ENCODE measurements at regions not wholly inside any gene's neighbourhood (a gene's known extent, or its start where the extent isn't known, plus 50 kb on each side); places are given as distances from the start of the nearest gene placed in this dataset.

DNA sequence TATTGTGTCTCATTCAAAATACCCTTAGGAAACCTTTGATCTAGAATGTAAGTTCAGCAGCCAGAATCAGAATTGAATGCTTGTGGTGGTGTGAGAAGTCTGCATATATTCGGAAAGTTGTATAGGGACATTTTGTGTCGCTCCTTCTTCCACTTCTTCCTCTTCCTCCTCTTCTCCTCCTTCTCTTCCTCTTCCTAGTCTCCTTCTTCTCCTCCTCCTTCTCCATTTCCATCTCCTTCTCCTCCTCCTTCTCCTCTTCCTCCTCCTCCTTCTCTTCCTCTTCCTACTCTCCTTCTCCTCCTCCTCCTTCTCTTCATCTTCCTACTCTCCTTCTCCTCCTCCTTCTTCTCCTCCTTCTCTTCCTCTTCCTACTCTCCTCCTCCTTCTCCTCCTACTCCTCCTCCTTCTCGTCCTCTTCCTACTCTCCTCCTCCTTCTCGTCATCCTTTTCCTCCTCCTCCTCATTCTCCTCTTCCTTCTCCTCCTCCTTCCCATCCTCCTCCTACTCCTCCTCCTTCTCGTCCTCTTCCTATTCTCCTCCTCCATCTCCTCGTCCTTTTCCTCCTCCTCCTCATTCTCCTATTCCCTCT is 749.3 kb upstream of the GOLIM4 start:
- DNase-seq (ENCODE audit: low spot score): no peak

DNA sequence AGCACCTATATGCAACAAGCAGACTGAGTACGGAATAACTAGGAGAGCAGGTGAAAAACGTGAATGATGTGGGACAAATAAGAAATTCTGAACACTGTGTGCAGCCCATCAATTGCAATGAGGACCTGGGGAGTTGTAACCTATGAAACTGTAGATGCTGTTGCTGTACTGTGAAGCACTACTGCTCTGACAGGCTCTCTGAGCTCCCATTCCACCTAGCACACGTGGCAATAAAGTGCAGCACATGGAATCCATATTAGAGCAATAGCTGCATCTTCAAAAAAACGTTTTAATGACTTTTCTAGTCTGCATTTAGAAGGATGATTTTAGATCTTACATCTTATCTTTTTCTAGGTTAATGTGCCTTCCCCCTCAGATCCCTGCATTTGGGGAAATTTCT is 748.7 kb upstream of the GOLIM4 start:
- DNase-seq (ENCODE audit: low spot score): no peak

DNA sequence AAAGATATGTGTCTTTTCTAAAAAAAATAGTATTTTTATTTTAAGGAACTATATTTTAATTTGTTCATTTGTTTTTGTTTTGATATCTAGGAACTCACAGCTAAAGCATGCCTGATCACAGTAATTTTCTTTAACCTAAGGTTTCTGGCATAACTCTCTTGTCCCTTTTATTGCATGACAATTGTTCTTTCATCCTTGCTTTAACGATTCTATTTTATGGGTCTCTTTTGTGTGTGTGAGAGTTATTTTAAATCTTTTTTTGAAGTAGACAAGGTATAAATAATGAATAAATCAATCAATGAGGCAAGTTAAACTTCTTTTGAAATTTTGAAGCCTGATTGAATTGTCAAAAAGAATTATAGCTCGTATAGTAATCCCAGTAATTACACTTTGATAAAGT is 747.8 kb upstream of the GOLIM4 start:
- no peak for DNase-seq (ENCODE audit: low spot score)

DNA sequence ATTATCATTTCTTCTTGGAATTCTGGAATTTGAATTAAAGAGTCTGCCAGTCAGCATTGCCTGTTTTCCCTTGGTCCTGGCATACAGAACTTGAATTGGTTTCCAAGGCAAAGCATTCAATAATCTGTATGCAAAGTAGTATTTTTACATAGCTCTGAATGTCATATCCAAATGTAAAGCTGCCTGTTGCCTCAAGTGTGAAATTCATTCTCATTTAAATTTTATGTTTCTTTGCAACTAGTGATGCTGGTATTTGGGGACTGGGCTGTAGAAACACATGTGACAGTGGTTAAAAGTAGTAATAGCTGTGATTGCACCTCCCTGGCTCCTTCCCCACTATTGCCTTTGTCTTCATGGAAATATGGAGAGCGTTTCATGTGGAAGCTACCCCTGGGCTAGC is 743.9 kb upstream of the GOLIM4 start:
- DNase-seq (ENCODE audit: low spot score): no peak

DNA sequence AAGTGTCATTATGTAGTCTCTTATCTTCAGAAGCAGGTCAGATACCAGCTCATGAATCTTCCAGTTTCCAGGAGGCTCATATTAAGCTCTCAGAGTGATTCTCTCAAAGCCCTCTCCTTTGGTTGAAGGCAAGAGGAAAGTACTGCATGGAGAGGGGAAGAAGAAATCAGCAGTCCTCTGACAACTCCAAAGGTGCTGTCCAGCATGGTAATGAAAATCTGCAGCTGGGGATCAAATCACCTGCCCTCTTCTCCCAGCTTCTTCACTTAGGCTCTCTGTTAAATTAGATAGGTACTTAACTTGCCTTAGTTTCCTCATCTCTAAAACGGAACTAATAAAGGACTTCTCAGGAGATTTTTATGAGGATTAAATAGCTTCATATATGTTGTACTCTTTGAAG is 738.8 kb upstream of the GOLIM4 start:
- DNase-seq (ENCODE audit: low spot score): no peak

DNA sequence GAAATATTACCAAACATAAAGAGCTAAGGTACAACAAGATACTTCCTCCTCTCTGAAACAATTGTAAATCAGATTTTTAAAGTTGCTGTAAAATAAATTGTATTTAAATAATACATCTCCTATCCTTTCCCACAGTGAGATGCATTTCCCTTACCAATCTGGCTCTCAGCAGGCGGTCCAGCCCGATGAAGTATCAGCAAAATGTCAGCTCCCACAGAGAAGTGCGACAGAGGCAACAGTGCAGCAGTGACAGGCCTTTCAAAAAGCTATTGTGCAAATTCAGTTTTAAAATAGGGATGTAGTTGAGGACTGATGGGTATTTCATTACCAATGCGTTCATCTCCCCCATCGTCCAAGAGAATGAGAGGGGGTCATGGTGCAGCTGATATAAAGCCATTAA is 733.2 kb upstream of the GOLIM4 start:
- no peak for DNase-seq (ENCODE audit: low spot score)

DNA sequence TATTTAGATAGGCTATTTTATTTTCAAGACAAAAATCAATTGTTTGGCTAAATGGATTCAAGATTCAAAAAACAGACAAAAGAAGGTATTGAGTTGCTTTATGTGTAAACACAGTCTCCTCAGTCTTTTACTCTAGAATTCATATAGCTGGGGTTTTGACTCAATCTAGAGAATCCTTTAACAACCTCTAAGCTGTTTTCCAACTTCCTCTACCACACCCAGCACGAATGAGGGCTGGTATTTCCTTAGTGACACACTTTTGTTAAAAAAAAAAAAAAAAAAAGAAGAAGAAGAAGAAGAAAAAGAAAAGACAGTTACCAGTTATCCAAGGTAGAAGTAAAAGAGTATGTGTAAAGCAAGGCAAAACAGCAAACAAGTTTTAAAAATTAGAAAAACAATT is 732.8 kb upstream of the GOLIM4 start:
- DNase-seq (ENCODE audit: low spot score): no peak

DNA sequence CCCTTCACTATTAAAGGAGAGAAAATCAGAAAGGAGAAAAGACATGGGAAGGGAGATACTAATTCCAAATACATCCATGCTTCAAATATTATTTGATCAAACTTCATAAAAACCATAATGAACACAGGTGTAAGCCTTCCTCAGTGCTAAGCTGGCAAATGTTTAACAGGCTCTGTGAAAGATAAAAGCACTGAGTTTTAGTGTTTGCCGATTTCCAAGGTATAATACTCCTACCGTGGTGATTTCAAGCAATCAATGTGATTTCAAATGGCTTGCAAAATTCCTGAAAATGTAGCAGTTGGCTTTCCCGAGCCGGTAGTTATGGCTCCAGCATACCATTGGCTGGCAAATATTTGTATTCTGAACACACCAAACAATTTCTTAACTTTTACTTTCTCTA is 732.3 kb upstream of the GOLIM4 start:
- DNase-seq (ENCODE audit: low spot score): no peak

DNA sequence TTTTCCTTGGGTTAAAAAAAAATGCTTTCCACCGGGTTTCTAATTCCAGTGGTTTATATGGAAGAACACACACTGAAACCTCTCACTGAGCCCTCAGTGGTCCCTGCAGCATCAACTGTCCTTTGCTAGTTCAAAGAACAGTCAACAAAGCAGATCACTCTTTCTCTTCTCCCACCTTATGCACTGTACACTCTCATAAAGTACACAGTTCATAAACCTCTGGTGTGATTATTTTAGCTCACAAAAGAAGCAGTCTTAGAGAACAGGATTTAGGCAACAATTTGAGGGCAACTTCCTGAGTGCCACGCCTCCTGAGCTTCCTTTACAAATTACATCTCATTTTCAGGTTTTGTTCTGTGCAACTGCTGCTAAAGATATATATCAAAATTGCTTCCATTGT is 728.4 kb upstream of the GOLIM4 start:
- no peak for DNase-seq (ENCODE audit: low spot score)

DNA sequence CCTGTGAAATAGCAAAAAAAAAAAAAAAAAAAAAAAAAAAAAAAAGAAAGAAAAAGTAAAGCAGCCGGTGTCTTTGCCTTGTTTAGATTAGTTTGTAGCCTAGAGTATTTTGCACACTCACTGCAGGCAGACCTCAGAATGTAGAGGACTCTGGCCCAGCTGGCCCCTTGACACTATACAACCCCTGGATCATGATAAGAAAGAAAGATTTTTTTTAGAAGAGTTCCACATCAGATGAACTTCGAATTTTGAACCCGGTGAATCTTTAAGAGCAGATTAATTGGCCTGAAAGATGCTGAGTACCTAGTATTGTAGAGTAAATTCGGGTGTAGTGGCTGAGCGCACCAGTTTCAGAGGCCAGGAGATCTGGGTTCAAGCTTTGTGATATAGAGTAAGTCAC is 727.7 kb upstream of the GOLIM4 start:
- DNase-seq (ENCODE audit: low spot score): no peak

DNA sequence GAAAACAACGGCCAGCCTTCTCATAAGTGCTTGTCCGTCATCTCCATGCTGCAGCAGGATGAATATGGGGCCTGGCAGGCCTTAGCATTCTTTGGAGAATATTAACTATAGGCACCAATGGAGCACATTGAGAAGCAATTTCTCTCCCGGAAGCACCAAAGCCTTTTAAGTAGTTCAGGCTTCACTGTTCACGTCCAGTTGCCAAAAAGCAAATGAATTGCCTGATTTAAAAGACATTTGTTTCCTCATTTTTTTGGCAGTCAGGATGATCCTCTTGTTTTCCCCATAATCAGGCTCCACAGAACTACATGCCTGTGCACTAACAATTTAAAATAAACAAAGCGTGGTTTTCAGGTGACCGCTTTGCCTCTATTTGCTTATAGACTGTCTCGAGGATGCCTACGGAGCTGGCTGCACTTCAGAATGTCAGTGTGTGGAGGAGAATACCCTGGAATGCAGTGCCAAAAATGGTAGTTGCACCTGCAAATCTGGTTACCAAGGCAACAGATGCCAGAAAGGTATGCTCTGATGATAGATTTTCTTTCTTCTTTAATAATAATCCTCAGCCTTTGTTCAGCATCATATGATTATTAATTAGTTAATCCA is 725.2 kb upstream of the GOLIM4 start:
- no peak for DNase-seq (ENCODE audit: low spot score)

DNA sequence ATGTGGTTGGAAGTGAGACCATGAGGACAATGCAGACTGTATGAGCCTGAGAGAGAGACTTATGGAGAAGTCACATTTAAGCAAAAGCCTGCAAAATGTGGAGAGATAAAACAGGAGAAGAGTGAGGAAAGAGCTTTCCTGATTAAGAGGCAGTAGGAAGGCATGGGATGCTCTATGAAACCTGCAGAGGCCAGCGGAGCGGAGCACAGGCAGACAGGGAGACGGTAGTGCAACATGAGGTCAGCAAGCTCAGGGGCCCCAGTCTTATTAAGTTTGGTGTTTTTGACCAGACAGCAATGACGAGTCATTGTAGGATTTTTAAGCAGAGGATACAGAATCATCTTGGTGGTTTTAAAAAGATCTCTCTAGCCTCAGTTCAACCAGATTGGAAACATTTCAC is 721.5 kb upstream of the GOLIM4 start:
- DNase-seq (ENCODE audit: low spot score): no peak

DNA sequence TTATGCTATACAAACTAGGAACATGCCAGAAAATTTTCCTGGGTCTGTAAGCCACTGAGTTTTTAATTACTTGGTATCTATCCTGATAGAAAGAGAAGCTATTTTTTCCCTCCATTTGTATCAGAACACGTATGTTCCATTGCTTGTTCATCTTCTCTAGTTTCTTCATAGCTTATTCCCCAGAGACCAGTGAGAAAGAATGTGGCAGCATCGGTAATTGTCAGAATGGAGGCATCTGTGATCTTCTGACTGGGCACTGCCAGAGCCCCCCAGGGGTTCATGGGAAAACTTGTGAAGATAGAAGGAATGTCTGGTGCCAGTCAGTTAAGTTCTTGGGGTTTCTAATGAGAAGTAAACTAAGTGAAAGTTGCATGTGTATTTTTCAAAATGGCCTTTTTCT is 720.2 kb upstream of the GOLIM4 start:
- no peak for DNase-seq (ENCODE audit: low spot score)

DNA sequence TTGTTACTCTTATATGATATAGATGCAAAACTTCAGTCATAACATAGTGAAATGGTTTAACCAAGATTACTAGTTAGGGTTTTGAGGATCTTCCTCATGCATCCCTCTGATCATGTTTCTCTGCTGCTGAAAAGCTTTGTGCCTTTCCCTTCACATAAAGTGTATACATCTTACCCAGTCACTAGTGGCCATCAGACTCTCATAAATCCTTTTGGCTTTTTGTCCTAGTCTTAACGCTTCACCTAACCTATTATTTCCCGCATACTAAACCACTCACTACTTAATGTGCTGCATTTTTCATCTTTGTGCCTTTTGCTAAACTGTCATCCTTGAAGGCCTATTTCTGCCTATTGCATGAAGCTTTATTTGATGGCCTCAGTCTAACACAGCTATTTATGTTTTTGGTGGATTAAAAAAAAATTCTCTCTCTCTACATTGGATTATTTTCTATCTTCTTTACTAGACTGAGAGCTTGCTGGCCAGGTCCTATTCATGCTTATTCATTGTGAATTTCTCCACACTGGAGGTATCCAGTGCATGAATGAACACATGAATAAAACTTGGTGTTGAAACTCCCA is 717.6 kb upstream of the GOLIM4 start:
- DNase-seq (ENCODE audit: low spot score): no peak

DNA sequence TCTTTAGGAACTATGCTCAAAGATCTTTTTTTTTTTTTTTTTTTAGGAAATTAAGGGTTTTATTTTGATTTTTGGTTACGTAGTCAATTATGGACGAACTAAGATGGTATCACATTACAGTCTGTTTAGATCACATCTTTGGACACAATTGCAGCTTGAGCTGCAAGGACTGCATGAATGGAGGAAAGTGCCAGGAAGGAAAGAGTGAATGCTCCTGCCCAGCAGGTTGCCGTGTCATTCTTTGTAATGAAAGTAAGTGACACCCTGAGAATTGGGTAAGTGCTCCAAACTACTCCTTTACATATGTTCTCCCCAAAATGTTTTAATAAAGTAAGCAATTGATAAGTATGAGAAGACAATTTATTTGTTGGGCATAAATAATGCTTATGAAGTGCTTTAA is 716.5 kb upstream of the GOLIM4 start:
- DNase-seq (ENCODE audit: low spot score): no peak

DNA sequence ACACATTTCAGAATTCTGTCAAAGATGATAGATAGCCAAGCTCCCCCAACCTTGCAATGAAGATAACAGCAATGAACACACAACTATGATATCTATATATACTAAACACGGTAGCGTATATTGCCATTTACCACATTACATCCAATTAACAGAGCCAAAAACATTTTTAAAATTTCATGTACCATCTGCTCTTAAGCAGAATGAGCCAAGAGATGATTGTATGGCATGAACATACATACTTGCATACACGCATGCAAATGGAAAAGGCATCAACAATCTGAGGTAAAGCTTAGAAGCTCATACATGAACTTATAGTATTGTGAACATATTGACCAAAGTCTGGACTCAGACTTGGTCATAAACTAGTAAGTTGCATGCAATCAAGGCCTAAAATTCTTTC is 712.9 kb upstream of the GOLIM4 start:
- no peak for DNase-seq (ENCODE audit: low spot score)

DNA sequence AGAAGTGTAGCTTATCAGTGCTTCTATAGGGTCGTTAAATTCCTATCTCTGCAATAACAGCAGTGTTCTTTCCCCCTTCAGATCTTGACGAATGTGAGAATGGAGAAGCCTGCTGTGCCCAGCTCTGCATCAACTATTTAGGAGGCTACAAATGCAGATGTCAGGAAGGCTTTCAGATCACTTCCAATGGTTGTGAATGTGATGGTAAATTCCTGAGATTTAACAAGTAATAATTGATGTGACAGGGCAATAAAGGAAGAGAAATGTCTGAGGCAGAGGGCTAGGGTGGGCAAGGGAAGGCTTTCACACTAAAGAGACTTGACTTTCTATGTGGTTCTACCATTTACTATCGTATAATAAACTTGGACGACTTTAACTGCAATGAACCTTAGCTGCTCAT is 711.7 kb upstream of the GOLIM4 start:
- DNase-seq (ENCODE audit: low spot score): no peak

DNA sequence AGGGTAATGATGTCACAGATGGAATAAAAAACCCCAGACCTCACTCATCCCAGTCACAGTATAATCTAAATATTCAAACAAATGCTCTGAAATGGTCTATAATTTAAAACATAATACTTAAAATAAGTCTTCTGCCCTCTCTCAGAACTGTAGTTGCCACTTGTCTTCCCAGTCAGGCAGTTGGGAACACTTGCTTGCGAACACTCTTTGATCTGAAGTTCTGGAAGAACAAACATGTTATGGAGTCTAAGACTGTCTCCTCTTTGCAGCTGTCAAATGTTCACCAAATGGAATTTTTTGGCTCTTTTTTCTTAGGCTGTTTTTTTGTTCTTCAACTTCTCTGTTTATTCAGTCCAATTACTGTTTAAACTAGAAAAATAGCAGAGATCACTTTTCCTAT is 711.1 kb upstream of the GOLIM4 start:
- DNase-seq (ENCODE audit: low spot score): no peak

DNA sequence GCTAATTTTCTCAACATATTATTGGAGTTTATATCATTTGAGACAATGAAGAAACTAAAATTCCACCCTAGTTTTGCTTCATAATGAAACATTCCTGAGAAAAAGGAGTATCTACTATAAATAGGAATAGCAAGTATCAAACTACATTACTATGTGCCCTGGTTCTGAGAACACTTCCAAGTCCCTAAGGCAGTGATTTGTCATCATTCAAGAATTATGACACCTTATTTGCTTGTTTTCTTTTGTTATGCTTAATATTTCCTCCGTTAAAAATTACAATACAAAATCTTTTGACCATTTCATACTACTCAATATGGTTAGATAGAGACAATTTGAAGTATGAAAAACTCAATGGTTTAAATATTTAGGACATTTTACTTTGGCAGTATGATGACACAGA is 707.8 kb upstream of the GOLIM4 start:
- DNase-seq (ENCODE audit: low spot score): no peak

DNA sequence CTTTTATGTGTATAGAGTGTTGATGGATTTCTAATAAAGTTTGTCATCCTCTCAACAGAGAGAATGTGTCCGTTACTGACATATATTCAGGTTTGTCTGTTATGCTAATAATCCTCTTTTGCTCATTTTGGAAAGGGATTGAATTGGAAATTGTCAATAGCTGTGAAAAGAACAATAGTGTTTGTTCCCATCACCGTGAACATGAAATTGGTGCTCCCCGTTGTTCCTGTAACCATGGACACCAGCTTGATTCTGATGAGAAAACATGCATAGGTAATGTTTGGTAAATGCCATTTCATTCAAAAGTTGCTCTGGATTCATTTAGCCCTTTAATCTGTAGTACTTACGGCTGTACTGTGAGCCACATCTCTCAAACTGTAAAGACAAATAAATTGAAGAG is 707.0 kb upstream of the GOLIM4 start:
- no peak for DNase-seq (ENCODE audit: low spot score)

DNA sequence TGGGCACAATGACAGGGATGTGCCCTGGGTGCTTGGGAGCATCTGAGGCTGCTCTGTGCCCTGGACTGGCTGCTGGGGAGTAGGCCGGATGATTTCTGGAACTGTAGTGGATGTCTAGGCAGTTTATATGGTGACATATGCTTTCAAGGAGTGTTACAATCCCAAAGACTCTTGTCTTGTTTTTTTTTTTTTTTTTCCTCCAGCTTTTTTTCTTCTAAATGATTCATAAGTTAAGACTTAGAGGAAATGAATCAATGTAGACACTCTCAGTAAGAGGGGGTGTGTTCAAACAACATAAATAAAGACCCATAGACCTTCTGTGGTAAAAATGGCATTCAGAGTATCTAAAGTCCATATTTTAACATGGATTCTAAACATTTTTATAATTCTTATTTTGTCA is 706.1 kb upstream of the GOLIM4 start:
- no peak for DNase-seq (ENCODE audit: low spot score)

DNA sequence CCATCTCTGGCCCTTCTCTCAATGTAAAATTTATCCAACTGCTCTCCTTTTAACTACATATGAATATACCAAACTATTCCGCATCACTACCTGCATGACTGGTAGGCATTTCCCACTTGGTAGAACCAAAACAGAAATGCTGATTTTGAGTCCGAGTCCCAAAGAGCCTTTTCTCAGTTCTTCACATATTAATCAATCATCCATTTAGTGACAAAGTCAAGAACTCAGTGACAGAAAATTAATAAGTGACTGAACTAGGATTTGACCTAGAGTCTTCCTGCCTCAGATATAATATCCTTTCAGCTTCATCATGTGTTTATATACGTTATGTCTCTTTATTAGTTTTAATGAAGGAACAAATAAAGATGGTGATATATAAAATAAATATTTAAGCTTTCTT is 700.6 kb upstream of the GOLIM4 start:
- no peak for DNase-seq (ENCODE audit: low spot score)

DNA sequence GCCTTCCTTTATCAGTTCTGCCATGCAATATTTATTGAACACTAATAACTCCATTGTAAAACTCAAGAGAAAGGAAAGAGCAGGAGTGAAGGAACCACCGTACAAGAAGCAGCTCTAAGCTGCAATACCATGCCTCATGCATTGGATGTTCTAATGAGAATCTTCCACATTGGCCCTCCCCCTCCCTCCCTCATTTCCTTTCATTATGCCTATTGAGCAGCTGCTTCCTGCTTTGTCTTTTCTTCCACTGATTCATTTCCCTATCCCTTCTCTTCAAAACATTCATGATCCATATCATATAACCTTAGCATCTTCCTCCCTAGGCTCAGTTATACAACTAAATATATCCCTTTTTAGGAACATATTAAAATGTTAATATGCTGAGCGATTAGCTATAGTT is 698.7 kb upstream of the GOLIM4 start:
- no peak for DNase-seq (ENCODE audit: low spot score)

DNA sequence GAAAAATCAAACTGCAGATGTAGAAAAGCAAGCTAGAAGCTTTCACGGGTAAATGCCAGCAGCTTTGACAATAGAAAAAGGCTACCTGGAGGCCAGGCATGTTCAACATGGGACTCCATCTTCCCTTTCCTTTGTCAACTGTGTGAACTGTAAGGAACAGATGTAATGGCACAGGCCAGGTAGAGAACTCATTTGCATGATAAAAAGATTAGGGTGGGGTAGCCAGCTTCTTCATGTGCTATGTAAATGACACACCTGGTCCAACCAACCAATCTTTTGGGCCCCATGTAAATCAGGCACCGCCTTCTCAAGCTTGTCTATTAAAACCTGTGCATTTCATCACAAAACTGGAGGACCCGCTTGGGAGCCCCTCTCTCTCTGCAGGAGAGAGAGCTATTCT is 686.5 kb upstream of the GOLIM4 start:
- DNase-seq (ENCODE audit: low spot score): no peak
